Stimulated activated CD4-positive, alpha-beta T cell treated with anti-CD3 and anti-CD28 coated beads, Interleukin-4, amount 100 ng/mL, for 4 hours (primary cell): ENCODE measurements at regions not wholly inside any gene's neighbourhood (a gene's known extent, or its start where the extent isn't known, plus 50 kb on each side); places are given as distances from the start of the nearest gene placed in this dataset.
A peak's percentile ranks its signal among the peaks of the same experiment; 100 is the strongest.

ENCODE experiments used
- DNase-seq, 2 experiments: peaks; one replicate each; pipeline ENCODE4 v3.0.0-alpha.2; 2020

DNA sequence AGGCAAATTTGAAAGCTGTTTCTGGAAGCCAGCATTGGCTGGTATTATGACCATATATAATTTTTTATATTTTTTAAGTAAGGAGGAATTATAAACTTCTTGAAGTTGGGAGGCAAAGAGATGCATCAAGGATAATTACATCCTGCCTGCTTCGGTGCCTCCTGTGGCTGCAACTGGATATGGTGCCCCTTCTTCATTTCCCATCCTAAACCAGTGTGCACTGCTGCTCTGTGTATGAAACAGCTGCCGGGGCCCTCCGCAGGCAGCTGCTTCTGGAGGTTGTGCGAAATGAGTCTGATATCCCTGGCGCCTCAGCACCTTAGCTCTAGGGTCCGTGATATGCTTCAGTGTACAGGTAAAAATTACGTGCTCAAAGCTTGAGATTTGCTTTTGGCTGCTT lies 304.2 kb downstream of the ENC1 start:
- no peak for DNase-seq

DNA sequence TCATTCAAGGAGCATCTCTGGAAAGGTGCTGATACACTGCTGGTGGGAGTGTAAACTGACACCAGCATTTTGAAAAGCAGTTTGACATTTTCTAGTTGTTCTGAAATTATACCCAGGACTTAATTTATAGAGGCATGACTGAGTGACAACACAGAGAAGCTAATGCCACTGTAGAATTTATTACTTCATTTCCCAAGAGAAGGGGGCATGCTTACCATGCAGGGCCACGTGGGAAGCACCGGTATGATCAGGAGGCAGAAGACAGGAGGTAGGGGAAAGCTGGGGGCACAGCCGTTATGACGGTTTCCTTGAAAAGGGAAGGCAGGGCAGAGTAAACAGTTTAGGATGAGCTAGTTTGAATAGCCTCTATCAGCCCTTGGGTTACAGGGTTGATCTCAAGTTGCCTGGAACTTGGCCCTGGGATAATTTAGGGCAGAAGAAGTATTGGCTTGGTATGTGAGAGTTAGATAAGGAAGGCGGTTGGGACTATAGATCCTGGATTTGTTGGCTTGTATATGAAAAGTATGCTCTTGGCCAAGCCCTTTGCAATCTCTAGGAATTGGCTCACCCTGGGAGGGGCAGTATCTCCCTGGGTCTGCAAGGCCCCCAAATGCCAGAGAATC lies 305.7 kb downstream of the ENC1 start:
- no peak for DNase-seq

DNA sequence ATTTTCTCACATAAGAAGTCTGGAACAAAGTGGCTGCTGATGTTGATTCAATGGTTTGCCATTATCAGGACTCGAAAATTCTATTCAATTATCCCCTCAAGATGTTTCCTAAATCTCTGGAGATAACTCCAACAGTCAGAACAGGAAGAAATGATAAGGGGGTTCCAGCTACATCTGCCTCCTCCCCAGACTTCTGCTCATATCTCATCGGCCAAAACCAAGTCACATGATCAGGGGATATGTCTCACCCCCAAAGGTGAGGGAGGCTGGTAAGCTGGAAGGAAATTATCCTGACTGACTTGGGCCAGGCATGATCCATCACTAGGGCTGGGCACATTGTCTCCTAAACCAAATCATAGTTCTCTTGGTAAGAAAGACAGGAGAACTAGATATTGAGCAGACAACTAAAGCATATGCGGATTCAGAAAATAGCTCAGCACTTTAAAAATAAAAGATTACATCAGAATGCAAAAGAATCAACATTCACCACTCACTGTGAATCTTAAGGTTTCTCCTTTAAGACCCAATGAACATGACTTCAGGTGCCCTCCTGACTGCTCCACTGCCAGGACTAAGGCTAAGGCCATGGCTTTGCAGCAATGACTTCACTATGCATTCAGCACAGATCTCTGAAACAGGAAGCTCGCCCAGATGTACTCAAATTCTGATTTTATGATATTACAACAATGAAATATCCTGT lies 306.3 kb downstream of the ENC1 start:
- no peak for DNase-seq

GRCh38 chr5:74333430-74333829 lies 307.1 kb downstream of the ENC1 start:
- no peak for DNase-seq

DNA sequence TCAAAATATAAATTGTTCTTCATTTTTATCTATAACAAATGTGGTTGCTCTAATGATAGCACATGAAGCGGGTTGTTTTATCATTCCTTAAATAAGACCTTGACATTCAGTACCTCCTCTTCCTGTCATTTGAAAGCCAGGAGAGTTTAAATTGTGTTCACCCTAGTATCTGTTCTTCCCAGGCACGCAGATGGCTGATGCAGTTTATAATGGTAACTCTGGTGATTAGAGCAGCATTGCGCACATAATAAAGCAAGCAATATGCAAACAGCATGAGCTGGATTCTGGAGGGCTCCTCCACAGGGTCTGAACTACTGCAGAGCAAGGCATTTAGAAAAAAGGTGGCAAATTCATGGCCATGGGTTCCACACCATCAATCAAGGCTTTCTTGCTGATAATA lies 307.8 kb downstream of the ENC1 start:
- DNase-seq = no peak

GRCh38 chr5:74332006-74332405 lies 308.5 kb downstream of the ENC1 start:
- no peak for DNase-seq

DNA sequence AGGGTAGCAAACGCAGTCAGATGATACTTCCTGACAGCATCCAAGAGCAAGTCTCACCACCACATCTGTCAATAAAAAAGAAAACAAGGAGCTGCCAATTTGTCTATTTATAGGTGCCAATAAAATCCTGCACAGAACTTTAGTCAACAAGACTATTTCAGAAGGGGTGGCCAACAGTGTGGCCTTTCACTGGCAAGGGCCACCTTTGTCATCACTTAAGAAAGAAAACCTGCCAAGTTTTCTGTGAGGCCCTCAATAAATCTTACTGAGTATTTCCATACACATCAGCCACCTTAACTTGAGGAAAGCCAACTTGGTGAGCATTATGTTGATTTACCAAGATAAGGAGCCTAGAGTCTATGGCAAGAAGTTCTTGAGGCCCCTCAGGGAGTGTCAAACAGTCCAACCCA lies 312.3 kb downstream of the ENC1 start:
- no peak for DNase-seq

DNA sequence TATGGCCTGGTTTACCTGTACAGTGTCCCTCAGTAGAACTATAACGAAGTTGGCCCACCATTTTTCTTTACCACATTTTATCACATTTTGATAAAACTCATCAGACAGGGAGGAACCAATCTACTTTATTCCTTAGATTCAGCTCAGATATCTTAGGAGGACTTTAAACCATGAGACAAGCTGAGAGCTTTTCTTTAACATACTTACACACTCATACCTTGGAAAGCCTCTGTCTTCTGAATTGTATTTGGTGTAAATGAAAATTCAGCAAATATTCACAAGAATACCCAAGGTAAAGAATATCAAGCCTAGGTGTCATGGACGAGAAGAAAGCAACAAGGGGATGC lies 313.2 kb downstream of the ENC1 start:
- DNase-seq = no peak

DNA sequence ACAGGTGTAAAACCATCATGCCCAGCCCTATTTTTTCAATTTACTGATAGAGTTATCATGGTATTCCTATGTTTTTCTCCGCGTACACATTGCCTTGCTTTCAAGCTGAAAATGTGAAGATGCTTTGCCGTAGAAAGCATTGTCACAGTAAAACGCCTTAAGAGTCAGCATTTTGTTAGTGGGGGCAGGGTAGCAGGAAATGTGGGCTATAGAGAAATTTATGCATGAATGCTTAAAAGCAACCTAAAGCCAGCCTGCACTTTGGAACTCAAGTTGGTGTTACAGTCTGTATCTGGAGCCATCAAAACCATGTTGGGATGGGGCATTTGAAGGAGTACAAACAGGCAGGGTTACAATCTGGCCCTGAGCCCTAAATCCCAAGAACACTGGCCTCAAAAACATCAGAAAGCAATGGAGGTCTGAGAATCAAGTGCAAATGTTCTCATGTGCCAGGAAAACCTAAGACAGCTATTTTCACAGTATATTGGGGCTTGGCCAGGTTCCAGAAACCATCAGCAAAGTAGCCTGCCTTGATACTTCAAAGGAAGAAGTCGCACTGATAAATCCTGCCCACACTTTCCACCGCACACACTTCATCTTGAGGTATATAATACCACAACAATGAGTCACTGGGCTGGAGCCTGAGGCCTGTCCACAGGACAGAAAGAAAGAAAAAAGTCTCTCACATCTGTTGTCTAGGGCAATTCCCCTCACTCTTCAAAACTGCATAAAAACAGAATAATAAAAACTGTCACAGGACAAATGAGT lies 313.8 kb downstream of the ENC1 start:
- DNase-seq = peak; percentile 7 to 44

GRCh38 chr5:74325866-74326265 lies 314.7 kb downstream of the ENC1 start:
- DNase-seq = no peak

GRCh38 chr5:74324556-74324955 lies 316.0 kb downstream of the ENC1 start:
- DNase-seq = no peak

- DNase-seq = no peak
Measured at GRCh38 chr5:74322944-74323343, 317.6 kb downstream of the ENC1 start.

- DNase-seq = no peak
Measured at GRCh38 chr5:74322191-74322590, 318.3 kb downstream of the ENC1 start.

GRCh38 chr5:74321326-74321725 lies 319.2 kb downstream of the ENC1 start:
- no peak for DNase-seq

DNA sequence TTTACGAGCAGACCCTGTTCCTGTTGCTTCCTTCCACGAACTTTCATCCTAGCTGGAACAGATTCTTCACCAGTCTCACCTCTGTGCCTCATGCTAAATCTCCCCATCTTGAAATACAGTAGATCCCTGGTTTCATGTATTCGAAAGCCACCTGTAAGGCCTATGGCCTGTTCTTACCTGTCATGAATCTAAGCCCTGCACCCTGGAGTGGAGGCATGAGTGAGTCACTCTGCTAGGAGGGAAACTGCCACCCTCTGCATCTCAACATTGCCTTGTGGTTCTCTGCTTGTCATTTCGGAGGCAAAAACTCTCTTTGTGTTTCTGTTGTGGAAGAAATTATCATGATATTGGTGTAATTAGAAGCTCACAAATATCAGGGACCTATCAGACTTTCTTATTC lies 320.0 kb downstream of the ENC1 start:
- no peak for DNase-seq

DNA sequence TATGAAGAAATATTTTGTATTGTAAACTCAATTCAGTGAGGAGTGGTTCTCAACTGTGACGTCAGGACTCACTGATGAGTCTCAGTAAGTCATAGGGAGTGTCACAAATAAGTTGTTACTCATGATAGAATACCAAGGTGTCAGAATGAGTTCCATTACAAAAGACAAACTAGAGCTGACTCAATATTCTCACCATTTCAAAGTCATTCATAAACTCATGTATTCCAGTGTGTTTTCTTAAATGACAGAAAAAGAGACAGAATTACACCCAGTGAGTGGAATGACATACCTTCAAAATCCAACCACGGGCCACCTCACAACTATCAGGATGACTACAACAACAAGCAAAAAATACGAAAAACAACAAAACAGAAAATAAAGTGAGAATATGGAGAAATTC lies 321.5 kb downstream of the ENC1 start:
- no peak for DNase-seq

GRCh38 chr5:74316064-74316603 lies 324.4 kb downstream of the ENC1 start:
- DNase-seq = peak in 1 of 2 experiments; percentile 0

DNA sequence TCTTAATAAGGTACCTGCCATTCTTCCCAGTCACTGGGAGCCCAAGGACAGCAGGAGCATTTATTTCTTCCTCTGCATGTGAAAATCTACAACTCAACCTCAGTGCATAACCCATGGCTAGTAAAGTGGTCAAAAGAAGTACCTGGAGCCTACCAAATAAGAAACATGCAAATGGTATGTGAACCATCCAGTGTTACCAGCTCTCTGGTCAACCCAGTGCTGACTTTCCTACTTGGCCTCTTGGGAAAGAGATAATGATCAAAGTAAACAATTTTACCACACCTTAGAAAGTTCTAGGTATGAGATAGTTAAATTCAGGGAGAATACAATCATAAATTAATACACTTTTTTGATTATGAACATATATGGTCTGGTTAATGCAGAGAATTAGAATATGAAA lies 325.6 kb downstream of the ENC1 start:
- DNase-seq = no peak

- DNase-seq = no peak
Measured at GRCh38 chr5:74313896-74314295, 326.6 kb downstream of the ENC1 start.

- no peak for DNase-seq
Measured at GRCh38 chr5:74312746-74313145, 327.8 kb downstream of the ENC1 start.

DNA sequence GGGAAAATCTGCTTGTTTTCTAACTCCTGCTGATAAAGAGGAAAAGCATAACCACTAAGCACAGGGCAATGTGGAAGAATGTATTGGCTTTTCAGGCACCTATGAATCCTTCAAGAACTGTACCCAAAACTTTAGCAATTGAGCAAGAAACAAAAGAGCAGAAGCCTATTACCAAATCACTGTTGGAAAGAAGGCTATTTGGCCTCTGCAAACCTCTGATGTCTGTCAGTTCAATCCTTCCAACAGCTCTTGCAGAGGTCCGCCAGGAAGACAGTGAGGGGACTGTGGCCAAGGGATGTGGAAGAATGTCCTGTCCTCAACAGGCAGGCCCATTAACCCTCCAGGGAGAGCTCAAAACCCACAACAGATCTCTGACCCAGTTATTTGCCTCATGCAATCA lies 328.6 kb downstream of the ENC1 start:
- DNase-seq = no peak

- no peak for DNase-seq
Measured at GRCh38 chr5:74310997-74311930, 329.3 kb downstream of the ENC1 start.

DNA sequence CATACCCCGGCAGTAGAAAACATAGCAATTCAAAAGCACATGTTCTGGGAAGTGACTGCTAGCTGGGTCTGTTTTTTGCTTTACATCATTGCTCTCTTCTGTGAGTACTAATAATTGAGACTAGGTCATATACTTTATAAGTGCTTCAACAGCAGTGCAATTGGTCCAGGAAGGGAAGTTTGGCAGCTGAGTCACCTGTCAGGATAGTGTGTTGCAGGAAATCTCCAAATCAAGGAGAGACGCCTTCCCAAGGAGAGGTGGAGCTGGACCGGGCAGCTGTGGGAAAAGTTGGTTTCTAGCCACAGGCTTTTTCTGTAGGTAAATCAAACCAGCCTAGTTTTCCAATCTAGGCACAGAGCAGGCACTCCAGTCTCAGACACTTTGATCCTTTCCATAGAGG lies 330.1 kb downstream of the ENC1 start:
- DNase-seq = no peak
